ENCODE measurements at regions not wholly inside any gene's neighbourhood (a gene's known extent, or its start where the extent isn't known, plus 50 kb on each side); places are given as distances from the start of the nearest gene placed in this dataset.

DNA sequence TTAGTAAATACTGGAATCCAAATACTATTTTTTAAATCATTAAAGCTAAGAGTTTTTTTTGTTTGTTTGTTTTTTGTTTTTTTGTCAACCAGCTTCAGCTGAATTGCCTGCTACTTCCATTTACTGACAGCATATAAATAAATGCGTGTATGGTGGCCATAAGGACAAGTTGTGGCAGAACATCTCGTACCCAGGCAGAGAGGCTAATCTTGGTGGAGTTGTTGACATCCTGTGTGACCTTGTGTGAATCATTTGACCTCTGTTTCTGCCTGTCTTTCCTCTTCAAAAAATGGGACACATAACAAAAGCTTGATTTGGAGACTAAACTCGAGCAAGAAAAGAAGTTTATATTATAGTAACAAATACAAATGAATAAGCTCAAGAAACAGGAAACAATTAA is 734.2 kb downstream of the MCTP2 start:
- TF ChIP-seq ZNF274 (IDR thresholded peaks at IDR 0.05; ENCODE audit: low read depth, low read length) = no peak
- no peak for TF ChIP-seq YY1 (IDR thresholded peaks at IDR 0.05; ENCODE audit: insufficient read depth, insufficient read length)
- no peak for TF ChIP-seq SUZ12 (IDR thresholded peaks at IDR 0.05; ENCODE audit: extremely low read depth, insufficient read depth, insufficient read length)
